HG02759 (cell line): ENCODE measurements at regions not wholly inside any gene's neighbourhood (a gene's known extent, or its start where the extent isn't known, plus 50 kb on each side); places are given as distances from the start of the nearest gene placed in this dataset.
"Not testable (repeated sequence)": the region's sequence is repeated elsewhere in the genome, so short reads cannot be mapped to it uniquely, and the experiment has no call there.

Experiments used
- ATAC-seq: cut with Tn5 transposase; IDR thresholded peaks from one replicate; pipeline ENCODE4 v1.9.1; 2021; ENCODE audit warnings: mild to moderate bottlenecking, moderate library complexity; ENCODE audit not compliant: unreplicated experiment

- ATAC-seq = no peak
Observed at GRCh38 chr13:79898202-79898826, 417.4 kb downstream of the NDFIP2 start.

GRCh38 chr13:79896851-79897250 lies 415.9 kb downstream of the NDFIP2 start:
- no peak for ATAC-seq

- no peak for ATAC-seq
Observed at GRCh38 chr13:79895416-79895815, 414.5 kb downstream of the NDFIP2 start.

GRCh38 chr13:79887278-79887677 lies 406.3 kb downstream of the NDFIP2 start:
- ATAC-seq = not testable (repeated sequence)

- ATAC-seq = no peak
Observed at GRCh38 chr13:79886601-79887000, 405.6 kb downstream of the NDFIP2 start.

DNA sequence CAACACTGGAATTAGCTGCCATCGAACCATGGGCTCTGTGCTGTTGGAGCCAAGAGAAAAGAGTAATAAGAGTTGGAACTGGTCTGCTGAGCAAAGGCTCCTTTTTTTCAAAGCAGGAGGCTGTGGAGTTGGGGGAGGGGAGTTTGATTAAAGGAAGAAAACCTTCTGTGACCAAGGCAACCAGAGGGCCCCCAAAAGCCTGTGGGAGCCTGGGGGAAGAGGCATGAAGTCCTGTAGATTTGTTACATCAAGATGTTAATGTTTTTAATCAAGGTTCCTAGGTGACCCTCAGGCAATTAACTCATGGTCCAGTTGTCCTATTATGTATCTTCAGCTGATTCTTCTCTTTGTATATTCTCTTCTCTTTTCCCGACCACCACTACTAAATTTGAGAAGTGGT lies 403.9 kb downstream of the NDFIP2 start:
- ATAC-seq = no peak

DNA sequence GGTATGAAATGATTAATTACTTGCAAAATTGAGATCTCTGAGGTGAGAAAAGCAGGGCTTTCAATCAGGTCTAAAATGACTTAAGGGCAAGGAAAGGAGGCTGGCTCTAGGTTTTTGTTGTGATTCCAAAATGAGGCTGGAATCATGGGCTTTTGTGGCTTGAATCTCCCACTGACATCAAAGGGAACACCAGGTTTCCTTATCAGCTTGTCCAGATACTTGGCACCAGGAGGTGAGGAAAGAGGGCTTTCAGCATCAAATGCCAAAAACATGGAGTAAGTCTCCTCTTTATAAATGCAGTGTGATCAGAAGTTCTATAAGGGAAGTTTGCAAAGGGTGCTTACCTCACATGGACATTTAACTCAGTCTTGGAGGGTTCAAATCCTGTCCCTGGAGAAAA lies 402.3 kb downstream of the NDFIP2 start:
- ATAC-seq = no peak

- no peak for ATAC-seq
Observed at GRCh38 chr13:79880818-79881217, 399.9 kb downstream of the NDFIP2 start.

DNA sequence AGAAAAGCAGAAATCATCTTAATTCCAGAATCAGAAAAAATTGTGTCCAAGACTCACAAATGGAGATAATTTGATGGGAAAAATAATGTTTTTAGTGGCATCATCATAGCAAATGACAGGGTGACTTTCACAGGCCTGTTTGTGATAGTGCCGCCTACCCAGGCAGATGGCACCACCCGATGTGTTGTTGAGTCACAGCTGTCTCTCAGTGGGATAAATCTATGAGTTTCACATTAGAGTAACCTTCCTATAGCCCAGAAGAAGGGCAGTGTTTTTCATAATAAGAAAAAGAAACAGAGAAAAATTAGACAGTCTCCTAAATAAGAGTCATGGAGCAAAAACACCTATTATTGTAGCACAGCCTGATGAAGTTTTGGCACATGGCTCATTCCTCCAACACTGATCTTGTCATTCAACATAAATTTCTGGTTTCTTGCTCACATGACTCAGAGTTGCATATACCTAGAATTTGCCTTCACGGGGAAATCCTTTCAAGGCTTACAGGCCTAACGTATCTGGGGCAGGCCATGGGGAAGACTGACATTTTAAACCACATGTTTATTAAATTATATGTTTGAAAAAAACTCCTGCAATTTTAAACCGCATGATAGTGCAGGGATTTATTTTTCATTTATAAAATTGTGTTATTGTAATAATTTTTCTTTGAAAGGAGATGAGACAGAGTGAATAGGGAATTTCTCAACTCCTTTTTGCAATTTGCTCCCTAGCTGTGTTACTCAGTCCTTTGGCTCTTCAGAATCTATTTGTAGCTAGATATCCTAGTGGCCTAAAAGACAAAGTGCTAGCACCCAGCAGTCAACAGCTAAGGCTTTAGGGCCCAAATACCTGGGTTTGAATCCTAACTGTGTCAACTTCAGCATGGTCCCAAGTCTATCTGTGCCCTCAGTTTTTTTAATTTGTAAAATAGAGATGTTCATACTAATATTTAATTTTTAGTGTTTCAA lies 393.7 kb downstream of the NDFIP2 start:
- no peak for ATAC-seq

DNA sequence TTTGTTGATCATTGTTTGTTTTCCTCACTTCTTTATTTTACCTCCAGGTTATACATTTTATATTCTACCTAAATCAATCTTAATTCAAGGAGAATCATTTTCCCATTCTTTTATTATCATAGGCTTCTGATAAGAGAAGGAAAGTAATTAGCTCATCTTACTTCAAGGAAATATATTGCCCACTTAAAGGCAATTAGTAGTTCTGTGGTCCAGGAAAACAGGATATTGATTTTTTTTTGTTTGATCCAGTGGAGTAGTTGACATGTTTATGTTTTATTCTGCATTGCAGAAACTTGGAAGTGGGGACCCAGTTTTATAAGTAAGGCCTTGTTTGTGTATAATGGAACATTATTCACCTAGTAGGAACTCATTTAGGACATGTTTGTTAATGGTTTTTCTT lies 390.6 kb downstream of the NDFIP2 start:
- no peak for ATAC-seq

DNA sequence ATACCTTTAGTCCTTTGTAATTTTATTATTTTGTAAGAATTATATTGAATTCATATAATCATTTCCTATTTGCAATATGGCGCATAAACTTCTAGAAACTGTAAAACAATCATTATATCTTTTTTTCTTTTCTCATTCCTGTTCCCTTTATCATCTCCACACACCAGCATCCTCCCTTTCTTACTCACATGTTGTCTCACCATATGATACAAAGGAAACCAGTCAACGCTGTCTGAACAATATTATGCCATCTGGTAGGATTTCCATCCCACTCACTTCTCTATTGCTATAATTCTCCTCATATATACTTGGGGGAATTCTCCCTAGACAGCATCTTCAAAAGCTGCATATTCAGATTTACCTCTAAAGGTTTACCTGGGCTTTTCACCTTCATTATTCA lies 389.8 kb downstream of the NDFIP2 start:
- ATAC-seq = no peak

DNA sequence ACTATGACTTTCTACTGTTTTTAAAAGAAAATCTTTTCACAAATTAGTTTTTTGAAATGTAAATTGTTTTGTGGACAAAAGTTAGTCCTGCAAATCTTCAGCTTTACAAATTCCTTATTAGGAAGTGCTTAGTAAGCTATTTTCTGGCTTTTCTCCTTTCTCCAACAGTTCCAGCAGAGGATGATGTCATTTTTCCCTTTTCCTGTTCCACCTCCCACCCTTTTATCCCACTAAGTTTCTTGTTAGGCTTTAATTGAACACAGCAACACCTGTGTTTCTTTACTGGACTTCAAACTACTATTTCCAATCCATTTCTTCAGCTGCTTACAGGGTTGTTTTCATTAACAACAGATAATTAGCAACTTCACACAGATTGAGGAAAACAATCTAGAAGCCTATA lies 389.2 kb downstream of the NDFIP2 start:
- no peak for ATAC-seq

GRCh38 chr13:79869326-79869725 lies 388.4 kb downstream of the NDFIP2 start:
- ATAC-seq = no peak

DNA sequence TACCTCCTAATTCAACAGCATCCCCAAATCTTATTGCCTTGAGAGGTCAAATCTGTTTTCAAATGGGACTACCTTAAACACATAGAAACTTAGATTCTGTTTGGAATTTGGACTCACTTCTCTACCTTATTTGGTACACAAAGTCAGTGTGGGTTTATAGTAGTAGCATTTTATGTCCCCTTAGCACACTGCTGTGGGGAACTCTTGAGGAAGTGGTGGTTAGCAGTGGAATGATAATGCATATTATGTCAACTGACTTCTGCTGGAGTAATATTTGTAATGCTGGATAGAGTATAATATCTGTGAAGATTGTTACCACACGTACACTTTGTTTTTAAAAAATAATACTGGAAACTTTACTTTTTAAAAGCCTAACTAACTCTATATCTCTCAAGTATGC lies 386.3 kb downstream of the NDFIP2 start:
- no peak for ATAC-seq

DNA sequence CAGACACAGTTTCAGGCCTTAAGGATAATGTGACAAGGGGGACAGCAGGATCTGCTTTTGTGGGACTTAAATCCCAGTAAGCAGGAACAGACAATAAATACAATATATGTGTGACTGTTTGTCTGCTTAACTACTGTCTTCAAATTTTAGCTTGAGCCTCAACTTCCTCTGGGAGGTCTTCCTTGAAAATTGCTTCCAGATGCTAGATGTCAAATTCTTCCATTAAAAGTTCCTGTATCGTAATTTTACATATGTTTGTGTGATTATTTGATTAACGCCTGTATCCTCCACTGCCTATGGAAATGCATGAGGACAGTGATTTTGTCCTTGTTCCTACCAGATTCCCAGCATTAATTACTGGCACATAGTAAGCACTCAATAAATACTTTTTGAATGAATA lies 385.5 kb downstream of the NDFIP2 start:
- no peak for ATAC-seq

DNA sequence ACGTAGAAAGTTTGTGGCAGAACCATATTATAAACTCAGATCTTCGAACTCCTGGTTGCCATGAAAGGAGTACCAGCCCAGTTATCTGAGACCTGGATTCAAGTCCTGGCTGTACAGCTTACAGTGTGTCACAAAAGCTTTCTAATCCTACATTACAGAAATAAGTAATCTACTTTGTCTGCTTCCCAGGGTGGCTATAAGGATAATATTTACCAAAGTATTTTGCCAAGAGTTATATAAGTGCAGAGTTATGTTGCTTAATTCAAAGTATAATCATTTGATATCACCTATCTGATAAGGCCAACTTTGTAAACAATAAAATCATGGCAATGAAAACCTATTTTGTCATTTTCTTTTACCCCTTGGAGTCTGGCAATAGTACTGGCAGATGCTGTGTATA lies 381.6 kb downstream of the NDFIP2 start:
- no peak for ATAC-seq

DNA sequence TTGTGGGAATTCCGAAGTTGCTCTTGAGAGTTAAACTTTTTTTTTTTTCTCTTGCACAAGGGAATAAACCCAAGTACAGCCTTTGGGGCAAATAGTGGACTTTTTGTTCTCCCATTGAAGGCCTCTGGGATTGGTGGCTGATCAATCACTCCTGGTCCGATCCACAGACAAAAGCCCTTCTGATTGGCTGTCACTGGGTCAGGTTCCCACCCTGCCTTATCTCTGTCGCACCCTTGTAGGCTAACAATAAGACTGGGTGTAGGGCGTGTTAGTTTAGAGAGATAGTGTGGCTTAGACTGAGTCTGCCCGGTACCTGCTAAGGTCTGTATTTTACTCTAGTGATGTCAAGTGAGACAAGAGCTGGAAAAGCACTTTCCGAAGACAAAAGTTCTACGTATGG lies 380.8 kb downstream of the NDFIP2 start:
- ATAC-seq = no peak

DNA sequence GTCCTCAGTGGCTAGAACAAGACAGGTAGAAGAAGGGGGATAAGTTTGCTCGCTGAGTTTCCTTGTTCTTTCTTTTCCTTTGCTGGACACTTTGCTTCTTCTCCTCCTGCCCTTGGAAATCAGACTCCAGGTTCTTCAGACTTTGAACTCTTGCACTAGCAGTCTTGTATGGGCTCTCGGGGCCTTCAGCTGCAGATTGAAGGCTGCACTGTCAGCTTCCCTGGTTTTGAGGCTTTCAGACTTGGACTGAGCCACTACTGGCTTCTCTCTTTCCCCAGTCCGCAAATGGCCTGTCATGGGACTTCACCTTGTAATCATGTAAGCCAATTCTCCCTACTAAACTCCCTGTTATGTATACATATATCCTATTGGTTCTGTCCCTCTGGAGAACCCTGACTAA lies 379.8 kb downstream of the NDFIP2 start:
- no peak for ATAC-seq

DNA sequence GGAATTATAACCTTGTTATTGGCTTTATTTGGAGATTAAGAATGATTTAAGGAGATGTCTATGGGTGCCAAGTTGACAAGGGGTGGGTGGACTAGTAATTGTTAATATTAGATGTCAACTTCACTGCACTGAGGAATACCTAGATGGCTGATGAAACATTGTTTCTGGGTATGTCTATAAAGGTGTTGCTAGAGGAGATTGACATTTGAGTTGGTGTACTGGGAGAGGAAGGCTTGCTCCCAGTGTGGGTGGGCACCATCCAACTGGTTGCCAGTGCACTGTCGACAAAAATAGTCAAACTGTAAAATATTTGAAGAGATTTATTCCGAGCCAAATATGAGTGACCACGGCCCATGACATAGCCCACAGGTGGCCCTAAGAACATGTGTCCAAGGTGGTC lies 378.8 kb downstream of the NDFIP2 start:
- no peak for ATAC-seq

DNA sequence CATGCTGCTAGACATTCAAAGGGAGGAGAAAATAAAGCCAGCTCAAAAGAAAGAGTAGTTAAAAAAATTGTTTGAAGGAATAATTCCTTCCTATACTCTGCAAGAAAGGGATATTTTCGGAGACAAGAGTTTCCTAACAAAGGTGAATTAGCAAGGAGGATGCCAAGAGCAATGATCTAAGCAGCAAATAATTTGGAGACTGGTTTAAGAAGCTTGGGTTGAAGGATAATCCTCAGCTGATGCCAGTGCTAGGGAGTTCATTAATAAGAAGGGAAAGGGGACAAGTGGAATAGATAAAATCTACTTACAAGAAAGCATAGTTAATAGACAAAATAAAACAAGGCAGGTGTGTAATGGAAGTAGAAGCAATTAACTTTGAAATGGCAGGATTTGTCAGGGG lies 372.3 kb downstream of the NDFIP2 start:
- no peak for ATAC-seq

GRCh38 chr13:79851318-79851717 lies 370.4 kb downstream of the NDFIP2 start:
- ATAC-seq = no peak

- no peak for ATAC-seq
Observed at GRCh38 chr13:79847882-79848592, 367.1 kb downstream of the NDFIP2 start.
